ENCODE measurements at regions not wholly inside any gene's neighbourhood (a gene's known extent, or its start where the extent isn't known, plus 50 kb on each side); places are given as distances from the start of the nearest gene placed in this dataset.

GRCh38 chr2:19219060-19219459, 139.4 kb downstream of the OSR1 start:
- no peak for TF ChIP-seq CTCF (IDR thresholded peaks at IDR 0.05; ENCODE audit: insufficient read depth, missing control alignments)
- no peak for FAIRE-seq
- DNase-seq (ENCODE audit: insufficient read length, low spot score) = no peak

GRCh38 chr2:19218166-19218565, 140.3 kb downstream of the OSR1 start:
- DNase-seq (ENCODE audit: insufficient read length, low spot score) = no peak
- no peak for TF ChIP-seq CTCF (IDR thresholded peaks at IDR 0.05; ENCODE audit: insufficient read depth, missing control alignments)
- FAIRE-seq = no peak

- no peak for FAIRE-seq
- no peak for DNase-seq (ENCODE audit: insufficient read length, low spot score)
These were observed 141.5 kb downstream of the OSR1 start for GRCh38 chr2:19216676-19217602.

GRCh38 chr2:19216238-19216637, 142.2 kb downstream of the OSR1 start:
- TF ChIP-seq CTCF (IDR thresholded peaks at IDR 0.05; ENCODE audit: insufficient read depth, missing control alignments) = no peak

More at GRCh38 chr2:19216676-19217602, 141.5 kb downstream of the OSR1 start:
- no peak for TF ChIP-seq CTCF (IDR thresholded peaks at IDR 0.05; ENCODE audit: insufficient read depth, missing control alignments)

GRCh38 chr2:19214682-19215391, 143.6 kb downstream of the OSR1 start:
- no peak for DNase-seq (ENCODE audit: insufficient read length, low spot score)

More at GRCh38 chr2:19216238-19216637, 142.2 kb downstream of the OSR1 start:
- FAIRE-seq (no peak), DNase-seq (ENCODE audit: insufficient read length, low spot score) (no peak)

GRCh38 chr2:19209575-19210341, 148.7 kb downstream of the OSR1 start:
- FAIRE-seq (no peak), DNase-seq (ENCODE audit: insufficient read length, low spot score) (no peak)
- no peak for TF ChIP-seq CTCF (IDR thresholded peaks at IDR 0.05; ENCODE audit: insufficient read depth, missing control alignments)

More at GRCh38 chr2:19214682-19215391, 143.6 kb downstream of the OSR1 start:
- FAIRE-seq = no peak
- no peak for TF ChIP-seq CTCF (IDR thresholded peaks at IDR 0.05; ENCODE audit: insufficient read depth, missing control alignments)

Measured in D721Med (cell line).